HG02970 (cell line): ENCODE measurements at regions not wholly inside any gene's neighbourhood (a gene's known extent, or its start where the extent isn't known, plus 50 kb on each side); places are given as distances from the start of the nearest gene placed in this dataset.
"Not testable (repeated sequence)": the region's sequence is repeated elsewhere in the genome, so short reads cannot be mapped to it uniquely, and the experiment has no call there.

ENCODE experiments used
- ATAC-seq: cut with Tn5 transposase; IDR thresholded peaks from one replicate; pipeline ENCODE4 v1.9.1; 2021; ENCODE audit warnings: mild to moderate bottlenecking, moderate library complexity, moderate number of reproducible peaks; ENCODE audit not compliant: unreplicated experiment, low FRiP score

GRCh38 chr7:114183311-114184088, 231.1 kb upstream of the FOXP2 start:
- no peak for ATAC-seq

- no peak for ATAC-seq
These were observed 231.8 kb upstream of the FOXP2 start for GRCh38 chr7:114182837-114183236.

GRCh38 chr7:114181280-114181679, 233.3 kb upstream of the FOXP2 start:
- no peak for ATAC-seq

- no peak for ATAC-seq
These were observed 233.9 kb upstream of the FOXP2 start for GRCh38 chr7:114180556-114181266.

- no peak for ATAC-seq
These were observed 239.5 kb upstream of the FOXP2 start for GRCh38 chr7:114175125-114175524.

GRCh38 chr7:114173170-114173890, 241.3 kb upstream of the FOXP2 start:
- no peak for ATAC-seq

- not testable (repeated sequence) for ATAC-seq
These were observed 245.2 kb upstream of the FOXP2 start for GRCh38 chr7:114169389-114169788.

GRCh38 chr7:114160925-114161324, 242.1 kb upstream of the PPP1R3A start:
- ATAC-seq, result no peak

GRCh38 chr7:114158854-114159253, 240.0 kb upstream of the PPP1R3A start:
- ATAC-seq, result no peak

- ATAC-seq, result no peak
These were observed 239.5 kb upstream of the PPP1R3A start for GRCh38 chr7:114158275-114158674.

GRCh38 chr7:114156178-114156577, 237.4 kb upstream of the PPP1R3A start:
- ATAC-seq, result no peak

- no peak for ATAC-seq
These were observed 236.6 kb upstream of the PPP1R3A start for GRCh38 chr7:114155116-114156110.

GRCh38 chr7:114153700-114154099, 234.9 kb upstream of the PPP1R3A start:
- ATAC-seq, result no peak

- ATAC-seq, result no peak
These were observed 233.6 kb upstream of the PPP1R3A start for GRCh38 chr7:114152314-114152938.

- ATAC-seq, result no peak
These were observed 233.0 kb upstream of the PPP1R3A start for GRCh38 chr7:114151777-114152176.

GRCh38 chr7:114150689-114151088, 231.9 kb upstream of the PPP1R3A start:
- ATAC-seq, result no peak

- no peak for ATAC-seq
These were observed 230.0 kb upstream of the PPP1R3A start for GRCh38 chr7:114148779-114149178.

GRCh38 chr7:114141415-114141814, 222.6 kb upstream of the PPP1R3A start:
- ATAC-seq, result no peak

- no peak for ATAC-seq
These were observed 221.8 kb upstream of the PPP1R3A start for GRCh38 chr7:114140561-114140960.

GRCh38 chr7:114139690-114140089, 220.9 kb upstream of the PPP1R3A start:
- not testable (repeated sequence) for ATAC-seq
